Naive thymus-derived CD8-positive, alpha-beta T cell (primary cell): ENCODE measurements at regions not wholly inside any gene's neighbourhood (a gene's known extent, or its start where the extent isn't known, plus 50 kb on each side); places are given as distances from the start of the nearest gene placed in this dataset.

Experiments used
- ATAC-seq, 2 donors: fragments of 150-1000 bp; cut with Tn5 transposase in 1 of 2; sonication (Bioruptor Pico), chemical (Tn5 transposase) in 1 of 2; 1 replicate in 1 of 2; 2 replicates in 1 of 2; pipeline ENCODE4 v1.10.0; 2021; ENCODE audit warnings: mild to moderate bottlenecking in 2 of 2, moderate library complexity in 2 of 2
- POLR2A ChIA-PET: fragments of 350-600 bp; sonication (Branson Sonifier 250); formaldehyde crosslinking; loops from one replicate; lab custom pipeline; 2021; ENCODE audit warnings: antibody characterized with exemption; lab: Charles Lee
- DNase-seq, 10 donors: peaks; one replicate each; pipeline versions ENCODE4 v3.0.0 to v3.0.0-alpha.2; 2020 to 2022
- H3K27ac Mint-ChIP-seq, 10 donors: one replicate each; pipeline ENCODE4 v1.8.0; 2020 to 2022; ENCODE audit warnings: mild to moderate bottlenecking in 10 of 10, mixed read lengths in 10 of 10, moderate library complexity in 4 of 10, inconsistent platforms in 1 of 10
- H3K27me3 Mint-ChIP-seq, 5 donors: one replicate each; pipeline ENCODE4 v1.8.0; 2021 to 2022; ENCODE audit warnings: mixed read lengths in 5 of 5
- H3K36me3 Mint-ChIP-seq, 3 donors: one replicate each; pipeline ENCODE4 v1.8.0; 2020 to 2022; ENCODE audit warnings: mixed read lengths in 3 of 3, mild to moderate bottlenecking in 2 of 3, inconsistent platforms in 1 of 3
- H3K4me1 Mint-ChIP-seq, 4 donors: one replicate each; pipeline ENCODE4 v1.8.0; 2021 to 2022; ENCODE audit warnings: mixed read lengths in 4 of 4
- H3K4me3 Mint-ChIP-seq, 10 donors: one replicate each; pipeline ENCODE4 v1.8.0; 2020 to 2022; ENCODE audit warnings: mild to moderate bottlenecking in 10 of 10, mixed read lengths in 10 of 10, moderate library complexity in 6 of 10, inconsistent platforms in 1 of 10
- H3K9me3 Mint-ChIP-seq, 9 donors: one replicate each; pipeline ENCODE4 v1.8.0; 2020 to 2022; ENCODE audit warnings: mixed read lengths in 9 of 9, mild to moderate bottlenecking in 3 of 9, inconsistent platforms in 1 of 9, moderate library complexity in 1 of 9

DNA sequence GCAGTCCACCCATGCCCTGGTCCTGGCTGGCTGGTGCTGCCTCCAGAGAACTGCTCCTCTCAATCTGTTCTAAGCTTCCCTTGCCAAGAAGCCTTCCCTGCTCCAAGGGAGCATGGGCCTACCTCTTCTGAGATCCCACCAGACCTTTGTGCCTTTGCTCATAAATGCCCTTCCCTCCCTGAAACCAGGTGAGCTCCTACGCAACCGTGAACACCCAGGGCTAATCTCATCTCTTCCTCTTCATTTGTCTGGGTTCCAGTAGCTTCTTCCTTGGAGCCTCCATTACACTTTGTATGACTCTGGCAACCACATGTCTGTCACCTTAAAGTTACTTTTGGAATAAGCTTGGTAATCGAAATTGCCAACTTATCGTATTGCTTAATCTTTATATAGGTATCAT, 270.6 kb downstream of the PBX3 start:
- peaks cover 0 to 2% (median 0%) of the 10 kb centered on the region in 9 donors for H3K9me3 Mint-ChIP-seq
- no peaks in the 10 kb centered on the region for H3K36me3 Mint-ChIP-seq

DNA sequence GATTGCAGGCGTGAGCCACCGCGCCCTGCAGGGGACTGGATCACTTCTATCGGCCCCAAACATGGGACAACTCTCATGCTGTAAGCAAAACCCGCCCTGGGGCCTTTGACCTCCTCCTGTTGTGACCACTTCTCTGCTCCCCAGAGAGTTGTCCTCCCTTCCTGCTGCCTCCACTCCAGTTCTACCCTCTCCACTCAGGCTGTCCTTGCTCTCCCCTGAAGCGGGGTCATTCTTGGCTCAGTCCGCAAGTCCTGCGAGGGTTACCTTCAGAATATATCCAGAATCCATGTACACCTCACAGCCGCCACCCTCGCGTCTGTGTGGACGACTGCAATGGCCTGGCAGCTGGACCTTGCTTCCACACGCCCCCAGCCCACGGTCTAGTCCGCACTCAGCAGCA, 273.7 kb downstream of the PBX3 start:
- Mint-ChIP-seq H3K27ac (no peak overlapping the region), H3K9me3 (peaks cover 0 to 2% (median 0%) of the 10 kb centered on the region in 9 donors), H3K36me3 (no peaks in the 10 kb centered on the region), H3K4me1 (peaks cover 0 to 2% (median 0%) of the 10 kb centered on the region in 4 donors), H3K27me3 (peaks cover 2 to 11% (median 7%) of the 10 kb centered on the region in 5 donors), H3K4me3 (no peak overlapping the region)
- DNase-seq = no peak
- POLR2A ChIA-PET = interaction anchor here (0.5 kb wide), 1 partner anchor 171 kb away, joined by 4 read pairs; no protein-coding TSS in a partner anchor
- no peak for ATAC-seq

More for the DNA sequence above, 270.6 kb downstream of the PBX3 start:
- ATAC-seq (no peak), DNase-seq (no peak)
- no peak overlapping the region for H3K27ac Mint-ChIP-seq
- POLR2A ChIA-PET = no interaction called here
- peaks cover 2 to 21% (median 10%) of the 10 kb centered on the region in 5 donors for H3K27me3 Mint-ChIP-seq
- H3K4me3 Mint-ChIP-seq = no peak overlapping the region
- peaks cover 0 to 2% (median 0%) of the 10 kb centered on the region in 4 donors for H3K4me1 Mint-ChIP-seq

GRCh38 chr9:126023962-126024361, 276.8 kb downstream of the PBX3 start:
- no peak overlapping the region for H3K27ac Mint-ChIP-seq
- no peak for DNase-seq
- no peaks in the 10 kb centered on the region for H3K36me3 Mint-ChIP-seq

DNA sequence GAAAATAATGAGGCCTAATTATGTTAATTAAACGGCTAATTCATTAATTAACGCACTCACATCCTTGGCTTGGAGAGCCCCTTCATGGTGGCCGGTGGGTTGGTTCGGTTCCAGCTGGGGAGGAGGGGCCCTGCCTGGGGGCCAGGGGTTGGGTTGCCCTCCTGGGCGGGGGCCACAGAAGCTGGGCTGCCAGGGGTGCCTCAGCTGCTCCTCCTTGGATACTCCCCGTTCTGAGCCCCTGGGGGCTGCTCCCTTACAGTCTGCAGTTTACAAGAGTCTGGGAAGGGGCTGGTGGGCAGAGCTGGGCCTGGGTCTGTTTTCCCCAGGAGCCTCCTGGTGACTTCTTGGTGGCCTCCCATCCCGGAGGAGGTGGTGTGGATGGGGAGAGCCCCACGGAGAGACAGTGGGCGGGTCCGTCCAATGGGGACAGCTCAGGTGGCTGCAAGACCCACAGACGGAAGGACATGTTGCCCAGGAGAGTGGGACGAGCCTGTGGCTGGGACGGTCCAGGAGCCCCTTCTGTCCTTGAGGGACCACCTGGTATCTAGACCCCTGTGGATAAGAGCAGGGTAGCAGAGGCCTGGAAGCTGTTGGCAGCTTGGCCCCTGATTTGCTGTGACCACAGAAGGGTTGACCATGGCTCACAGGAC, 277.5 kb downstream of the PBX3 start:
- Mint-ChIP-seq H3K9me3 (no peaks in the 10 kb centered on the region), H3K4me1 (peaks cover 0 to 2% (median 0%) of the 10 kb centered on the region in 4 donors)
- POLR2A ChIA-PET = no interaction called here

More at GRCh38 chr9:126023962-126024361, 276.8 kb downstream of the PBX3 start:
- peaks cover 2 to 11% (median 7%) of the 10 kb centered on the region in 5 donors for H3K27me3 Mint-ChIP-seq
- POLR2A ChIA-PET = no interaction called here
- peaks cover 0 to 2% (median 0%) of the 10 kb centered on the region in 4 donors for H3K4me1 Mint-ChIP-seq
- ATAC-seq = no peak
- H3K9me3 Mint-ChIP-seq = no peaks in the 10 kb centered on the region
- no peak overlapping the region for H3K4me3 Mint-ChIP-seq

GRCh38 chr9:126025991-126026390, 278.8 kb downstream of the PBX3 start:
- H3K27ac Mint-ChIP-seq = no peak overlapping the region
- ATAC-seq = no peak
- POLR2A ChIA-PET = no interaction called here
- H3K4me3 Mint-ChIP-seq = no peak overlapping the region
- H3K27me3 Mint-ChIP-seq = peaks cover 1 to 11% (median 5%) of the 10 kb centered on the region in 5 donors
- no peaks in the 10 kb centered on the region for H3K36me3 Mint-ChIP-seq
- no peaks in the 10 kb centered on the region for H3K4me1 Mint-ChIP-seq
- no peak for DNase-seq
- no peaks in the 10 kb centered on the region for H3K9me3 Mint-ChIP-seq

More for the DNA sequence above, 277.5 kb downstream of the PBX3 start:
- Mint-ChIP-seq H3K36me3 (no peaks in the 10 kb centered on the region), H3K27me3 (peaks cover 2 to 11% (median 7%) of the 10 kb centered on the region in 5 donors), H3K27ac (no peak overlapping the region), H3K4me3 (no peak overlapping the region)
- ATAC-seq (no peak), DNase-seq (no peak)

DNA sequence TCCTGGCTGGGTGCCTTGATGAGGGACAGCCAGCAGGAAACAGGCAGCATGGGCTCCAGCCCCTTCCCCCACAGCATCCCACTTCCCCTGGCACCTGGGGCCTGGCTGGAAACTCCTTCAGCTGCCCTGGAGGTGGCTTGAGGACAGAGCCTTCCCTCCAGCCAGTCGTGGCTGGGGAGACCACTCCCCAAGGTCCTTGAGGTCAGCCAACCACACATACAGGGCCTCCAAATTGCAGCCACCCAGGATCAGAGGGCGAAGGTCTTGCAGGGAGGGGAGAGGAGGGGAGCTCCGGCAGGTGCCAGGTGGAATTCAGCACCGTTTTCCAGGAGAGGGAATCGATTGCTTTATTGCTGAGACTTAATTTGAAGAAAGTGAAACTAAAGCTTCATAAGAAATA, 280.4 kb downstream of the PBX3 start:
- no peak for ATAC-seq
- no peak for DNase-seq

DNA sequence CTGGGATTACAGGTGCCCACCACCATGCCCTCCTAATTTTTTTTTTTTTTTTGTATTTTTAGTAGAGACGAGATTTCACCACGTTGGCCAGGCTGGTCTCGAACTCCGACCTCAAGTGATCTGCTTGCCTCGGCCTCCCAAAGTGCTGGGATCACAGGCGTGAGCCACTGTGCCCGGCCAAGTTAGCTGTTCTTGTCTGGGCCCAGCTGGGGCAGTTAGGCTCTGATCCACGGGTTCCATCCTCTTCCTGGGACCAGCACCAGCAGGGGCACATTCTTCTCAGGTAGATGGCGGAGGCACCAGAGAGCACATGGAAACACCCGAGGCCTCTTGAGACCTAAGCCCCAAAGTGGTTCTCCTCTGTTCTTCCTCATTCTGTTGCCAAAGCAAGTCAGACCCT, 281.6 kb downstream of the PBX3 start:
- POLR2A ChIA-PET = no interaction called here
- Mint-ChIP-seq H3K9me3 (peaks cover 0 to 2% (median 0%) of the 10 kb centered on the region in 9 donors), H3K4me1 (no peaks in the 10 kb centered on the region), H3K4me3 (no peak overlapping the region), H3K27me3 (peaks cover 0 to 21% (median 0%) of the 10 kb centered on the region in 5 donors), H3K27ac (no peak overlapping the region), H3K36me3 (no peaks in the 10 kb centered on the region)
- DNase-seq (no peak), ATAC-seq (no peak)

More for the DNA sequence above, 280.4 kb downstream of the PBX3 start:
- POLR2A ChIA-PET = no interaction called here
- Mint-ChIP-seq H3K4me3 (no peak overlapping the region), H3K27me3 (peaks cover 0 to 13% (median 0%) of the 10 kb centered on the region in 5 donors), H3K4me1 (no peaks in the 10 kb centered on the region), H3K9me3 (no peaks in the 10 kb centered on the region), H3K36me3 (no peaks in the 10 kb centered on the region), H3K27ac (no peak overlapping the region)

DNA sequence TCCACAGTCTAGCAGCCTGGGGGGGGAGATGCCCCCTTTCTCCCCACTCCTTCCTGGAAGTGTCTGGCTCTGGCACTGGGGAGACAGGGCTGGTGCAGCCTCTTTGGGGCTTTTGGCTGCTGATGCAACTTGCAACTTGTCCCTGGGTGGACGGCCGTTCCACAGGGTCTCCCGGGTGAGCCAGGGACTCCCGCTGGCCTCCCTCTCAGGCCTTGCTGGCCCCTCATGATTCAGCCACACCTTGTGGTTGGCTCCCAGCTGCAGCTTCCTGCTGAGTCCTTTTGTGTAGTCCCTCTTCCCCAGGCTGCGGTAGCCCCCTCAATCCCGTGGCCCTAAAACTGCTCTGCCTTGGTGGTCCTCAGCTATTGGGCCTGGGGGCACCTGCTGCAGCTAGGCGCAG, 283.5 kb downstream of the PBX3 start:
- H3K36me3 Mint-ChIP-seq = no peaks in the 10 kb centered on the region
- peaks cover 6 to 41% (median 12%) of the 10 kb centered on the region in 5 donors for H3K27me3 Mint-ChIP-seq
- ATAC-seq (no peak), DNase-seq (no peak)
- POLR2A ChIA-PET = no interaction called here
- H3K4me3 Mint-ChIP-seq = no peak overlapping the region
- no peaks in the 10 kb centered on the region for H3K4me1 Mint-ChIP-seq
- H3K27ac Mint-ChIP-seq = no peak overlapping the region
- H3K9me3 Mint-ChIP-seq = peaks cover 0 to 2% (median 0%) of the 10 kb centered on the region in 9 donors

DNA sequence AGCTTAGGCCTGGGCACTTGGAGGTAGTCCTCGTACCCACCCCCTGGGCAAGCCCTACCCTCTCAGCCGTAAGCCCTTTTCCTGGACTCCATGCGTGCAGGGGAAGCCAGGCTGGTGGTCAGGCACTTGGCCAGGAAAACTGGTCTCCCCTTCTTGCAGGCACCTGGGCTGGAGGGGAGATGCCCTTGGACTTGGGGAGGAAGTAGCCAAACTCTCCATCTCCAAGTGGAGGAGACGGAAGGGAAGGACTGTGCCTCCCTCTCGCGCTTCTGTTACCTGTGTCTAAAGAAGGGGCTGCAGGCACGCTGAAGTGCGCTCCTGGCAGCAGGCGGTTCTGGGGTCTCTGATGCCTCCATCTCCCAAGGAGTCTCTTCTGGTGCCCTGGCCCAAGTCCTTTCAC, 283.9 kb downstream of the PBX3 start:
- no peak for ATAC-seq
- no peak for DNase-seq
- POLR2A ChIA-PET = no interaction called here
- H3K36me3 Mint-ChIP-seq = no peaks in the 10 kb centered on the region
- peaks cover 0 to 2% (median 0%) of the 10 kb centered on the region in 9 donors for H3K9me3 Mint-ChIP-seq
- peaks cover 6 to 41% (median 12%) of the 10 kb centered on the region in 5 donors for H3K27me3 Mint-ChIP-seq
- no peak overlapping the region for H3K27ac Mint-ChIP-seq
- no peaks in the 10 kb centered on the region for H3K4me1 Mint-ChIP-seq
- no peak overlapping the region for H3K4me3 Mint-ChIP-seq

DNA sequence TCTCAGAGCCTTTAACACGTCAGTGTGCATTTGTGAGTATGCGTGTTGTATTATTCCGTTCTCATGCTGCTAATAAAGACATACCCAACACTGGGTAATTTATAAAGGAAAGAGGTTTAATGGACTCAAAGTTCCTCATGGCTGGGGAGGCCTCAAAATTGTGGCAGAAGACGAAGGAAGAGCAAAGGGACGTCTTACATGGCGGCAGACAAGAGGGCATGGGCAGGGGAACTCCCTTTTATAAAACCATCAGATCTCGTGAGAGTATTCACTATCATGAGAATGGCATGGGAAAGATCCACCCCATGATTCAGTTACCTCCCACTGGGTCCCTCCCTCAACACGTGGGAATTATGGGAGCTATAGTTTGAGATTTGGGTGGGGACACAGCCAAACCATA, 285.0 kb downstream of the PBX3 start:
- Mint-ChIP-seq H3K36me3 (no peaks in the 10 kb centered on the region), H3K4me1 (no peaks in the 10 kb centered on the region), H3K9me3 (peaks cover 0 to 2% (median 0%) of the 10 kb centered on the region in 9 donors), H3K4me3 (no peak overlapping the region), H3K27me3 (peaks cover 8 to 41% (median 12%) of the 10 kb centered on the region in 5 donors), H3K27ac (no peak overlapping the region)
- POLR2A ChIA-PET = no interaction called here
- ATAC-seq (no peak), DNase-seq (no peak)

- no peaks in the 10 kb centered on the region for H3K4me1 Mint-ChIP-seq
- peaks cover 10 to 41% (median 12%) of the 10 kb centered on the region in 5 donors for H3K27me3 Mint-ChIP-seq
- no peak overlapping the region for H3K27ac Mint-ChIP-seq
- H3K4me3 Mint-ChIP-seq = no peak overlapping the region
- POLR2A ChIA-PET = no interaction called here
- H3K9me3 Mint-ChIP-seq = peaks cover 0 to 2% (median 0%) of the 10 kb centered on the region in 9 donors
- no peak for DNase-seq
- no peaks in the 10 kb centered on the region for H3K36me3 Mint-ChIP-seq
- ATAC-seq = no peak
Observed at GRCh38 chr9:126033318-126033717, 286.1 kb downstream of the PBX3 start.

DNA sequence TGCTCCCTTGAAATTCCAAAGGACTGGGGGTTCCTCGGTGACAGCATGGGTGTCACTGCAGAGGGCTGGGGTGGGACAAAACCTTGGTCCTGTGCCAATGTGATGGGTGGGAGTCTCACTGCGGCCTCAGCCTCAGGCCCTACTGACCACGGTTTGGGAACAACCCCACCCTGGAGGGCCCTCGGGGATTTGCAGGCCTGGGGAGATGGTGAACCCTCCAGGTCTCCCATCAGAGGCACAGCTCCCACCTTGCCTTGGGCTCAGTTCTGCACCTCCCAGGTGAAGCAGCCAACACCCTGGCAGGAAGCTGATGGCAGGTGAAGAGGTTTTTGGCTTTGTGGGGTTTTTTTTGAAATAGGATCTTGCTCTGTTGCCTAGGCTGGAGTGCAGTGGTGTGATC, 286.8 kb downstream of the PBX3 start:
- H3K4me3 Mint-ChIP-seq = no peak overlapping the region
- H3K4me1 Mint-ChIP-seq = no peaks in the 10 kb centered on the region
- no peaks in the 10 kb centered on the region for H3K36me3 Mint-ChIP-seq
- H3K27ac Mint-ChIP-seq = no peak overlapping the region
- POLR2A ChIA-PET = no interaction called here
- peaks cover 0 to 2% (median 0%) of the 10 kb centered on the region in 9 donors for H3K9me3 Mint-ChIP-seq
- no peak for ATAC-seq
- H3K27me3 Mint-ChIP-seq = peaks cover 10 to 41% (median 14%) of the 10 kb centered on the region in 5 donors
- no peak for DNase-seq

GRCh38 chr9:126036881-126037291, 289.7 kb downstream of the PBX3 start:
- H3K27me3 Mint-ChIP-seq = peaks cover 10 to 34% (median 19%) of the 10 kb centered on the region in 5 donors
- ATAC-seq (no peak), DNase-seq (no peak)
- no peak overlapping the region for H3K4me3 Mint-ChIP-seq
- H3K27ac Mint-ChIP-seq = no peak overlapping the region
- H3K9me3 Mint-ChIP-seq = peaks cover 2 to 13% (median 4%) of the 10 kb centered on the region in 9 donors
- no peaks in the 10 kb centered on the region for H3K4me1 Mint-ChIP-seq
- no peaks in the 10 kb centered on the region for H3K36me3 Mint-ChIP-seq
- POLR2A ChIA-PET = no interaction called here
